ENCODE measurements at regions not wholly inside any gene's neighbourhood (a gene's known extent, or its start where the extent isn't known, plus 50 kb on each side); places are given as distances from the start of the nearest gene placed in this dataset.

DNA sequence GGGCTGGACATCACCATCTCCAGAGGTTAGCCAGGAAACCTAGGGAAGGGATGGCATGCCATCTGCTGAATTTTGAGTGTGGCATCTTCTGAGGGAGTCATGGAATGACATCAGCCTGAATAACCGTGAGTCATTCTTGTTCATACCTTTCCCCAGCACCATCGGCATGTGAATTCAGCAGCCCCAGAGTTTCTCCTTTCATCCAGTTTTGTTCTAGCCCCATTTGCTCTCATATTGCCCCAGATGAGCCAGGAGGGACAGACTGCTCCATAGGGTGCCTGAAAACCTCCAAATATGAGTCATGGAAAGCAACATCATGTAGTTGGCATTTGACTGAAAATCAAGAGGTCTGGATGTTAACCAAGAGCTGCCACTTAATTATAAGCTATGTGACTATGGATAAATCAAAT, 219.2 kb upstream of the SGK1 start:
- POLR2A ChIA-PET, result no interaction called here
- Mint-ChIP-seq H3K27me3 (peaks cover 3% of the 10 kb centered on the region), H3K4me1 (no peaks in the 10 kb centered on the region), H3K9me3 (no peaks in the 10 kb centered on the region), H3K27ac (no peak overlapping the region), H3K4me3 (no peak overlapping the region), H3K36me3 (ENCODE audit: low read depth) (no peaks in the 10 kb centered on the region)
- TF ChIP-seq, protein P1, sequence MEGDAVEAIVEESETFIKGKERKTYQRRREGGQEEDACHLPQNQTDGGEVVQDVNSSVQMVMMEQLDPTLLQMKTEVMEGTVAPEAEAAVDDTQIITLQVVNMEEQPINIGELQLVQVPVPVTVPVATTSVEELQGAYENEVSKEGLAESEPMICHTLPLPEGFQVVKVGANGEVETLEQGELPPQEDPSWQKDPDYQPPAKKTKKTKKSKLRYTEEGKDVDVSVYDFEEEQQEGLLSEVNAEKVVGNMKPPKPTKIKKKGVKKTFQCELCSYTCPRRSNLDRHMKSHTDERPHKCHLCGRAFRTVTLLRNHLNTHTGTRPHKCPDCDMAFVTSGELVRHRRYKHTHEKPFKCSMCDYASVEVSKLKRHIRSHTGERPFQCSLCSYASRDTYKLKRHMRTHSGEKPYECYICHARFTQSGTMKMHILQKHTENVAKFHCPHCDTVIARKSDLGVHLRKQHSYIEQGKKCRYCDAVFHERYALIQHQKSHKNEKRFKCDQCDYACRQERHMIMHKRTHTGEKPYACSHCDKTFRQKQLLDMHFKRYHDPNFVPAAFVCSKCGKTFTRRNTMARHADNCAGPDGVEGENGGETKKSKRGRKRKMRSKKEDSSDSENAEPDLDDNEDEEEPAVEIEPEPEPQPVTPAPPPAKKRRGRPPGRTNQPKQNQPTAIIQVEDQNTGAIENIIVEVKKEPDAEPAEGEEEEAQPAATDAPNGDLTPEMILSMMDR (IDR thresholded peaks at IDR 0.05), result no peak
- intact Hi-C loops (cut with micrococcal nuclease), result no loop called here
- CTCF ChIA-PET, result no interaction called here
- DNase-seq (no peak), ATAC-seq (ENCODE audit: low read depth) (no peak)

GRCh38 chr6:134535831-134536230, 217.9 kb upstream of the SGK1 start:
- Mint-ChIP-seq H3K27ac (no peak overlapping the region), H3K36me3 (ENCODE audit: low read depth) (no peaks in the 10 kb centered on the region), H3K4me1 (no peaks in the 10 kb centered on the region), H3K27me3 (peaks cover 3% of the 10 kb centered on the region), H3K4me3 (no peak overlapping the region), H3K9me3 (no peaks in the 10 kb centered on the region)
- intact Hi-C loops (cut with micrococcal nuclease), result no loop called here
- ChIA-PET POLR2A (no interaction called here), CTCF (no interaction called here)
- ATAC-seq (ENCODE audit: low read depth) (no peak), DNase-seq (no peak)
- TF ChIP-seq, protein P1 (IDR thresholded peaks at IDR 0.05), result no peak

DNA sequence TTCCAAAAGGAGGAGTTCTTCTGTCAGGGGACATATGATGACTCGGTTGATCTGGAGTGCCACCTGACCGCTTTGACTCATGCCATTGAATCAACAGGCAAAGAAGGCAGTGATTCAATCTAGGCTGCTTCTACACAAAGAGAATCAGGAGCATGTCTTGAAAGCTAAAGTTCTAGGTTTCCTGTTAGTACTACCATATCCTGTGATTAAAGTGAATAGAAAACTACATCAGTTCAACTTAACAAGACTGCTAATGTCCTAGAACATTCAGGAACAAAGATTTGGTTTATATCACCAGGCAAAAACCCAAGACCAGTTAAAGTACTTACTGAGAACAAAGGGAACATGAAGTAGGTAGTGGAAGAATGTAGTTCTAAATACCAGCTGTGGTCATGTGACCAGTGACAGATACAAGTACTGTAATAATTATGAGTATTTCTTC, 216.8 kb upstream of the SGK1 start:
- no peak for DNase-seq
- ChIA-PET CTCF (no interaction called here), POLR2A (no interaction called here)
- TF ChIP-seq, protein P1 (IDR thresholded peaks at IDR 0.05), result no peak
- no peaks in the 10 kb centered on the region for H3K4me1 Mint-ChIP-seq
- intact Hi-C loops (cut with micrococcal nuclease), result no loop called here
- no peaks in the 10 kb centered on the region for H3K36me3 Mint-ChIP-seq (ENCODE audit: low read depth)
- no peak for ATAC-seq (ENCODE audit: low read depth)
- H3K27me3 Mint-ChIP-seq, result peaks cover 3% of the 10 kb centered on the region
- H3K4me3 Mint-ChIP-seq, result no peak overlapping the region
- H3K9me3 Mint-ChIP-seq, result no peaks in the 10 kb centered on the region
- H3K27ac Mint-ChIP-seq, result no peak overlapping the region

GRCh38 chr6:134533991-134534390, 216.1 kb upstream of the SGK1 start:
- peaks cover 3% of the 10 kb centered on the region for H3K27me3 Mint-ChIP-seq
- intact Hi-C loops (cut with micrococcal nuclease), result no loop called here
- DNase-seq (no peak), ATAC-seq (ENCODE audit: low read depth) (no peak)
- ChIA-PET CTCF (interaction anchor here (1.5 kb wide), 1 partner anchor 107 kb away, joined by 4 read pairs; no protein-coding TSS in a partner anchor), POLR2A (no interaction called here)
- no peak overlapping the region for H3K4me3 Mint-ChIP-seq
- H3K4me1 Mint-ChIP-seq, result no peaks in the 10 kb centered on the region
- H3K9me3 Mint-ChIP-seq, result no peaks in the 10 kb centered on the region
- no peaks in the 10 kb centered on the region for H3K36me3 Mint-ChIP-seq (ENCODE audit: low read depth)
- TF ChIP-seq, protein P1 (IDR thresholded peaks at IDR 0.05), result no peak
- H3K27ac Mint-ChIP-seq, result no peak overlapping the region

DNA sequence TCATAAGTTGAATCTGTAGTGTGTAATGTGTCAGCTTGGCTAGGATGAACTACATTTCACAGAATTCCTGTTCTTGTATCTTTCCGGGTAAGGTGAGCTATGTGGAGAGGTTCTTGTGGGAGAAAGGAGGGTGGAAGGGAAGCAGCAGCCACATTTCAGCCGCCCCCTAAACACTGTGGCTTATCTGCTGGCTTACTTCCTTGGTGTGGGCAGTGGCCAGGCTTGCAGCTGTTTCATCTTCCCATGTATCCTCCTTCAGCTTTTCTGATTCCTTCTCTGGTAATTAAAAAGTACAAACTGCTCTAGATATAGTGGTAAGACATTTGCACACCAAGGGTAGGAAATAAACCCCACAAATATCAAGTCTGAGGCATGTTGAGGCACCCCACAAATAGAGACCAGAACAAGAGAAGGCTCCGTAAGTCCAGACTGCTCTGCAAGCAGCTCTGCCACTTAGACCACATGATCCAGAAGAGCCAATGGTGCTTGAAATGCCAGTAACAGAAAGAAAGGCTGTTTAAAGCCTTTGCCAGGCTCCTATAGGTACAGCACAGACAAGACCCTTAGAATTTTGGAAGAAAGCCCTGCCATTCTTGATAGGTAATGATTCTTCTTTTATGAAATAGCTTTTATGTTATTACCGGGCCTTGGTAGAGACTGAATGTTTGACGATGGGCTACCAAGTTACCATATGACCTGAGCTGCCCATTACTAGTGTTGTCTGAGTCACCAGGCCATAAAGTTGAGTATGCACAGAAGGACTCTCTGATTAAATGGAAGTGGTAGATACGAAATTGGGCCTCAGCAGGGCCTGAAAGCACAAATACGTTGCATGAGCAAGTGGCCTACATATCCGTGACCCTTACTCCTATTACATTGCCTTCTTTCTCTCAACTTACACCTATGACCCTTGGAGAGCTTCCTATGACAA, 215.0 kb upstream of the SGK1 start:
- Mint-ChIP-seq H3K27me3 (no peaks in the 10 kb centered on the region), H3K27ac (no peak overlapping the region), H3K36me3 (ENCODE audit: low read depth) (no peaks in the 10 kb centered on the region), H3K4me3 (no peak overlapping the region), H3K4me1 (no peaks in the 10 kb centered on the region), H3K9me3 (no peaks in the 10 kb centered on the region)
- ChIA-PET POLR2A (interaction anchor here (0.7 kb wide), 2 partner anchors 16 to 100 kb away, joined by 3 to 4 read pairs; no protein-coding TSS in a partner anchor), CTCF (interaction anchor here (1.5 kb wide), 1 partner anchor 108 kb away, joined by 4 read pairs; no protein-coding TSS in a partner anchor)
- ATAC-seq (ENCODE audit: low read depth) (no peak), DNase-seq (no peak)
- TF ChIP-seq, protein P1 (IDR thresholded peaks at IDR 0.05), result no peak
- intact Hi-C loops (cut with micrococcal nuclease), result no loop called here
